A549 (cell line): ENCODE measurements at regions not wholly inside any gene's neighbourhood (a gene's known extent, or its start where the extent isn't known, plus 50 kb on each side); places are given as distances from the start of the nearest gene placed in this dataset.

ENCODE experiments used
- ATAC-seq, 2 experiments: fragments of 200-7000 bp in 1 of 2; fragments of >200 bp in 1 of 2; cut with Nextera tagmentation in 1 of 2; cut with Tn5 transposase in 1 of 2; 3 replicates each; pipeline versions ENCODE4 v1.8.0 to v1.9.1; 2018 to 2020; ENCODE audit warnings: mild to moderate bottlenecking in 1 of 2, moderate library complexity in 1 of 2
- CTCF ChIA-PET: fragments of 300-600 bp; sonication (Branson Sonifier 250); formaldehyde crosslinking; extraction: SDS; loops from one replicate; lab custom pipeline; 2021; ENCODE audit warnings: antibody characterized with exemption, inconsistent platforms; lab: Yijun Ruan, JAX
- POLR2A ChIA-PET: fragments of 350-600 bp; formaldehyde crosslinking; extraction: SDS; loops from one replicate; lab custom pipeline; 2021; ENCODE audit warnings: antibody characterized with exemption, inconsistent platforms; lab: Yijun Ruan, JAX
- DNase-seq, 2 experiments: peaks; one replicate each; pipeline versions ENCODE4 v3.0.0 to v3.0.0-alpha.2; 2011 to 2016; ENCODE audit warnings: low read depth in 1 of 2, low spot score in 1 of 2
- FAIRE-seq: peaks from 2 replicates; lab custom pipeline; 2011; peaks lifted over from hg19 to GRCh38; lab: Jason Lieb, UNC
- H3K27ac ChIP-seq, 2 experiments: fragments of >200 bp; sonication (Bioruptor Twin); formaldehyde crosslinking; 3 replicates each; pipeline ENCODE4 v1.5.1; 2016 to 2017
- H3K4me1 ChIP-seq: fragments of >200 bp; sonication (Bioruptor Twin); formaldehyde crosslinking; 3 replicates; pipeline ENCODE4 v1.6.1; 2016
- H3K4me2 ChIP-seq: fragments of >200 bp; sonication (Bioruptor Twin); formaldehyde crosslinking; 3 replicates; pipeline ENCODE4 v1.6.1; 2016
- H3K4me3 ChIP-seq: fragments of >200 bp; sonication (Bioruptor Twin); formaldehyde crosslinking; 3 replicates; pipeline ENCODE4 v1.5.1; 2016
- H3K9me3 ChIP-seq: fragments of >200 bp; sonication (Bioruptor Twin); formaldehyde crosslinking; 3 replicates; pipeline ENCODE4 v1.6.1; 2016
- ATOH8 ChIP-seq: fragments of 250-450 bp; sonication (Bioruptor Pico); IDR thresholded peaks from 2 replicates; pipeline ENCODE4 v1.5.0; 2020; ENCODE audit warnings: low read depth, mild to moderate bottlenecking, moderate library complexity
- CBX2 ChIP-seq: fragments of 200-600 bp; sonication (generic); IDR thresholded peaks from 2 replicates; pipeline ENCODE4 v1.6.1; 2016; ENCODE audit warnings: low read depth, mild to moderate bottlenecking, borderline replicate concordance
- EHF ChIP-seq: fragments of 250-450 bp; sonication (Bioruptor Pico); IDR thresholded peaks from 2 replicates; pipeline ENCODE4 v1.5.0; 2020; ENCODE audit warnings: mild to moderate bottlenecking
- ELK1 ChIP-seq: fragments of 150-350 bp; IDR thresholded peaks from 2 replicates; pipeline ENCODE4 v1.6.1; 2014; ENCODE audit warnings: low read depth, mild to moderate bottlenecking, low read length
- EP300 ChIP-seq, 2 experiments: fragments of >200 bp; sonication (Bioruptor Twin); formaldehyde crosslinking; IDR thresholded peaks; 2 replicates in 1 of 2; 3 replicates in 1 of 2; pipeline ENCODE4 v1.6.1; 2016 to 2017
- ESRRA ChIP-seq: fragments of 150-350 bp; IDR thresholded peaks from 2 replicates; pipeline ENCODE4 v1.6.1; 2014; ENCODE audit warnings: mild to moderate bottlenecking, low read length, borderline replicate concordance
- FOSL2 ChIP-seq, 2 experiments: fragments of 450-650 bp in 1 of 2; fragments of >200 bp in 1 of 2; sonication (Bioruptor Twin) in 1 of 2; formaldehyde crosslinking; IDR thresholded peaks; 2 replicates each; pipeline versions ENCODE4 v1.5.0 to v1.6.1; 2016 to 2020; ENCODE audit warnings: mild to moderate bottlenecking in 1 of 2, moderate library complexity in 1 of 2
- FOXS1 ChIP-seq: fragments of 250-450 bp; sonication (Bioruptor Pico); IDR thresholded peaks from 2 replicates; pipeline ENCODE4 v1.5.0; 2020; ENCODE audit warnings: mild to moderate bottlenecking, moderate library complexity
- GATA3 ChIP-seq: IDR thresholded peaks from 2 replicates; pipeline ENCODE4 v1.6.1; 2012; ENCODE audit warnings: borderline replicate concordance
- HDAC2 ChIP-seq: fragments of 200-600 bp; sonication (generic); IDR thresholded peaks from 2 replicates; pipeline ENCODE4 v1.6.1; 2016
- HEYL ChIP-seq: fragments of 250-450 bp; sonication (Bioruptor Pico); IDR thresholded peaks from 2 replicates; pipeline ENCODE4 v1.8.0; 2021; ENCODE audit warnings: mild to moderate bottlenecking, moderate library complexity
- HOXA7 ChIP-seq: fragments of 250-450 bp; sonication (Bioruptor Pico); IDR thresholded peaks from 2 replicates; pipeline ENCODE4 v1.5.0; 2020; ENCODE audit warnings: mild to moderate bottlenecking, moderate library complexity
- HOXB13 ChIP-seq: fragments of 250-450 bp; sonication (Bioruptor Pico); IDR thresholded peaks from 2 replicates; pipeline ENCODE4 v1.5.0; 2020; ENCODE audit warnings: low read depth, mild to moderate bottlenecking, moderate library complexity
- HOXB5 ChIP-seq: fragments of 250-450 bp; sonication (Bioruptor Pico); IDR thresholded peaks from 2 replicates; pipeline ENCODE4 v1.5.0; 2020; ENCODE audit warnings: mild to moderate bottlenecking, moderate library complexity
- JUN ChIP-seq, 2 experiments: fragments of >200 bp; sonication (Bioruptor Twin); formaldehyde crosslinking; IDR thresholded peaks; 2 replicates in 1 of 2; 3 replicates in 1 of 2; pipeline ENCODE4 v1.6.1; 2016 to 2017
- KDM5A ChIP-seq: fragments of 200-600 bp; sonication (generic); IDR thresholded peaks from 2 replicates; pipeline ENCODE4 v1.6.1; 2016; ENCODE audit warnings: antibody characterized with exemption, mild to moderate bottlenecking
- MAX ChIP-seq: IDR thresholded peaks from 2 replicates; pipeline ENCODE4 v1.6.1; 2012
- MYC ChIP-seq: IDR thresholded peaks from 2 replicates; pipeline ENCODE4 v1.6.1; 2012; ENCODE audit warnings: mild to moderate bottlenecking, inconsistent platforms, low read length, improper control_type of control experiment, borderline replicate concordance
- NPAS2 ChIP-seq: fragments of 250-450 bp; sonication (Bioruptor Pico); IDR thresholded peaks from 2 replicates; pipeline ENCODE4 v1.8.0; 2022; ENCODE audit warnings: mild to moderate bottlenecking, moderate library complexity, borderline replicate concordance
- NR3C1 ChIP-seq: fragments of >200 bp; sonication (Bioruptor Twin); formaldehyde crosslinking; IDR thresholded peaks from 3 replicates; pipeline ENCODE4 v1.6.1; 2017
- PHF8 ChIP-seq: fragments of 200-600 bp; sonication (generic); IDR thresholded peaks from 2 replicates; pipeline ENCODE4 v1.6.1; 2016; ENCODE audit warnings: low read depth, mild to moderate bottlenecking, antibody characterized with exemption, moderate library complexity, borderline replicate concordance
- POLR2A ChIP-seq: IDR thresholded peaks from 2 replicates; pipeline ENCODE4 v1.6.1; 2012; ENCODE audit warnings: mild to moderate bottlenecking, low read length
- RARB ChIP-seq: fragments of 250-450 bp; sonication (Bioruptor Pico); IDR thresholded peaks from 2 replicates; pipeline ENCODE4 v1.8.0; 2021; ENCODE audit warnings: mild to moderate bottlenecking, moderate library complexity
- RCOR1 ChIP-seq: fragments of 150-350 bp; IDR thresholded peaks from 2 replicates; pipeline ENCODE4 v1.6.1; 2014; ENCODE audit warnings: antibody characterized with exemption, low read length, low read depth
- RFX5 ChIP-seq: fragments of 450-650 bp; IDR thresholded peaks from 2 replicates; pipeline ENCODE4 v1.7.1; 2014; ENCODE audit warnings: antibody characterized with exemption, mild to moderate bottlenecking, moderate library complexity
- SMC3 ChIP-seq: fragments of >200 bp; sonication (Bioruptor Twin); formaldehyde crosslinking; IDR thresholded peaks from 3 replicates; pipeline ENCODE4 v1.6.1; 2018; ENCODE audit warnings: inconsistent platforms
- TFCP2L1 ChIP-seq: fragments of 250-450 bp; sonication (Bioruptor Pico); IDR thresholded peaks from 2 replicates; pipeline ENCODE4 v1.5.0; 2021; ENCODE audit warnings: mild to moderate bottlenecking
- USF2 ChIP-seq: fragments of 450-650 bp; IDR thresholded peaks from 2 replicates; pipeline ENCODE4 v1.6.1; 2014; ENCODE audit warnings: antibody characterized with exemption
- ZFP36 ChIP-seq: fragments of 450-650 bp; IDR thresholded peaks from 2 replicates; pipeline ENCODE4 v1.6.1; 2014; ENCODE audit warnings: borderline replicate concordance; ENCODE audit not compliant: partially characterized antibody
- WGBS: methylation state at CpG from one replicate; pipeline ENCODE4 v1.1.6; 2017; ENCODE audit errors: missing lambda C conversion rate; 5-methylcytosine and 5-hydroxymethylcytosine counted together
- TF ChIP-seq, protein P1 (sequence below): fragments of >200 bp; sonication (Bioruptor Twin); formaldehyde crosslinking; IDR thresholded peaks from 2 replicates; pipeline ENCODE4 v1.6.1; 2016
- TF ChIP-seq, protein P2 (sequence below): IDR thresholded peaks from 2 replicates; pipeline ENCODE4 v1.6.1; 2012
- TF ChIP-seq, protein P3 (sequence below): fragments of 200-600 bp; sonication (generic); IDR thresholded peaks from 2 replicates; pipeline ENCODE4 v1.6.1; 2016; ENCODE audit warnings: antibody characterized with exemption, mild to moderate bottlenecking, moderate library complexity

DNA sequence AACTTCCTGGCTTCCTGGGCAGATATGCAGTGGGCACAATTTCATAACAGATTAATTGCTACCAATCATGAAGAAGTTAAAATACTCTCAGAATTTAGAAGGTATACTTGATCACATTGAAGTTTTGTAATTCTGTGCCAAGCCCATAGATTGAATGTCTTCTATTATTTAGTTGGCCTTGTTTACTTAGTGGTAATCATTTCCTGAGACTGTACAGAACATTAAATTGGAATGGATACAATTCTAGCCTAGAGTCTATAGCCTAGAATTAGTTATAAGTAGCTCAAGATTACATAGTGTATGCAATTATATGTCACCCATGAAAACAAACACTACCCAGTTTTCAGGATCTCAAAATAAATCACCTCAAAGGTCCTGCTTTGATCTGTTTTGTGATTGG is 615.8 kb downstream of the XIRP2 start:
- TF ChIP-seq MAX: no peak
- TF ChIP-seq, protein P1, sequence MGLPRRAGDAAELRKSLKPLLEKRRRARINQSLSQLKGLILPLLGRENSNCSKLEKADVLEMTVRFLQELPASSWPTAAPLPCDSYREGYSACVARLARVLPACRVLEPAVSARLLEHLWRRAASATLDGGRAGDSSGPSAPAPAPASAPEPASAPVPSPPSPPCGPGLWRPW: no peak
- no peak for TF ChIP-seq POLR2A
- no peak for TF ChIP-seq HEYL (CRISPR knock-in tag)
- TF ChIP-seq EHF (CRISPR knock-in tag): no peak
- TF ChIP-seq ESRRA: no peak
- TF ChIP-seq ZFP36: no peak
- no peak for TF ChIP-seq HOXA7 (CRISPR knock-in tag)
- no peak for TF ChIP-seq ATOH8
- TF ChIP-seq PHF8: no peak
- TF ChIP-seq TFCP2L1 (CRISPR knock-in tag): no peak
- TF ChIP-seq SMC3: no peak
- no peak for TF ChIP-seq JUN (IDR thresholded peaks at IDR 0.05)
- TF ChIP-seq EP300 (IDR thresholded peaks at IDR 0.05): no peak
- TF ChIP-seq, protein P2, sequence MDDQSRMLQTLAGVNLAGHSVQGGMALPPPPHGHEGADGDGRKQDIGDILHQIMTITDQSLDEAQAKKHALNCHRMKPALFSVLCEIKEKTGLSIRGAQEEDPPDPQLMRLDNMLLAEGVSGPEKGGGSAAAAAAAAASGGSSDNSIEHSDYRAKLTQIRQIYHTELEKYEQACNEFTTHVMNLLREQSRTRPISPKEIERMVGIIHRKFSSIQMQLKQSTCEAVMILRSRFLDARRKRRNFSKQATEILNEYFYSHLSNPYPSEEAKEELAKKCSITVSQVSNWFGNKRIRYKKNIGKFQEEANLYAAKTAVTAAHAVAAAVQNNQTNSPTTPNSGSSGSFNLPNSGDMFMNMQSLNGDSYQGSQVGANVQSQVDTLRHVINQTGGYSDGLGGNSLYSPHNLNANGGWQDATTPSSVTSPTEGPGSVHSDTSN: no peak
- TF ChIP-seq NPAS2 (CRISPR knock-in tag): no peak
- TF ChIP-seq, all 56 proteins: peak for 0
- Histone ChIP-seq H3K4me1 (no peaks in the 10 kb centered on the region), H3K4me3 (no peak overlapping the region), H3K4me2 (no peak overlapping the region), H3K27ac (no peak overlapping the region), H3K9me3 (no peaks in the 10 kb centered on the region)
- FAIRE-seq: no peak
- no peak for ATAC-seq
- ChIA-PET POLR2A (no interaction called here), CTCF (no interaction called here)
- no peak for DNase-seq

GRCh38 chr2:167501618-167502017 is 613.3 kb downstream of the XIRP2 start:
- ChIA-PET POLR2A (no interaction called here), CTCF (no interaction called here)
- Histone ChIP-seq H3K9me3 (no peaks in the 10 kb centered on the region), H3K4me1 (no peaks in the 10 kb centered on the region), H3K4me2 (no peak overlapping the region), H3K4me3 (no peak overlapping the region), H3K27ac (no peak overlapping the region)
- DNase-seq (no peak), FAIRE-seq (no peak), ATAC-seq (no peak)
- 73% methylated on average over 1 of the region's 1 CpG for WGBS
- no peak for TF ChIP-seq FOXS1
- no peak for TF ChIP-seq USF2
- TF ChIP-seq EHF (CRISPR knock-in tag): no peak
- no peak for TF ChIP-seq ELK1
- TF ChIP-seq, protein P3, sequence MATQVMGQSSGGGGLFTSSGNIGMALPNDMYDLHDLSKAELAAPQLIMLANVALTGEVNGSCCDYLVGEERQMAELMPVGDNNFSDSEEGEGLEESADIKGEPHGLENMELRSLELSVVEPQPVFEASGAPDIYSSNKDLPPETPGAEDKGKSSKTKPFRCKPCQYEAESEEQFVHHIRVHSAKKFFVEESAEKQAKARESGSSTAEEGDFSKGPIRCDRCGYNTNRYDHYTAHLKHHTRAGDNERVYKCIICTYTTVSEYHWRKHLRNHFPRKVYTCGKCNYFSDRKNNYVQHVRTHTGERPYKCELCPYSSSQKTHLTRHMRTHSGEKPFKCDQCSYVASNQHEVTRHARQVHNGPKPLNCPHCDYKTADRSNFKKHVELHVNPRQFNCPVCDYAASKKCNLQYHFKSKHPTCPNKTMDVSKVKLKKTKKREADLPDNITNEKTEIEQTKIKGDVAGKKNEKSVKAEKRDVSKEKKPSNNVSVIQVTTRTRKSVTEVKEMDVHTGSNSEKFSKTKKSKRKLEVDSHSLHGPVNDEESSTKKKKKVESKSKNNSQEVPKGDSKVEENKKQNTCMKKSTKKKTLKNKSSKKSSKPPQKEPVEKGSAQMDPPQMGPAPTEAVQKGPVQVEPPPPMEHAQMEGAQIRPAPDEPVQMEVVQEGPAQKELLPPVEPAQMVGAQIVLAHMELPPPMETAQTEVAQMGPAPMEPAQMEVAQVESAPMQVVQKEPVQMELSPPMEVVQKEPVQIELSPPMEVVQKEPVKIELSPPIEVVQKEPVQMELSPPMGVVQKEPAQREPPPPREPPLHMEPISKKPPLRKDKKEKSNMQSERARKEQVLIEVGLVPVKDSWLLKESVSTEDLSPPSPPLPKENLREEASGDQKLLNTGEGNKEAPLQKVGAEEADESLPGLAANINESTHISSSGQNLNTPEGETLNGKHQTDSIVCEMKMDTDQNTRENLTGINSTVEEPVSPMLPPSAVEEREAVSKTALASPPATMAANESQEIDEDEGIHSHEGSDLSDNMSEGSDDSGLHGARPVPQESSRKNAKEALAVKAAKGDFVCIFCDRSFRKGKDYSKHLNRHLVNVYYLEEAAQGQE: no peak
- no peak for TF ChIP-seq EP300 (IDR thresholded peaks at IDR 0.05)
- TF ChIP-seq RARB (CRISPR knock-in tag): no peak
- no peak for TF ChIP-seq RFX5
- no peak for TF ChIP-seq NR3C1
- no peak for TF ChIP-seq CBX2
- TF ChIP-seq HOXB5: no peak
- no peak for TF ChIP-seq HDAC2
- TF ChIP-seq KDM5A: no peak
- TF ChIP-seq JUN (IDR thresholded peaks at IDR 0.05): no peak
- TF ChIP-seq MYC: no peak
- no peak for TF ChIP-seq RCOR1
- no peak for TF ChIP-seq HOXB13 (CRISPR knock-in tag)
- no peak for TF ChIP-seq FOSL2 (IDR thresholded peaks at IDR 0.05)
- TF ChIP-seq FOSL2 (CRISPR knock-in tag; IDR thresholded peaks at IDR 0.05): no peak
- no peak for TF ChIP-seq GATA3
- TF ChIP-seq, all 56 proteins: peak for 0
